HG02870 (cell line): ENCODE measurements at regions not wholly inside any gene's neighbourhood (a gene's known extent, or its start where the extent isn't known, plus 50 kb on each side); places are given as distances from the start of the nearest gene placed in this dataset.
"Not testable (repeated sequence)": the region's sequence is repeated elsewhere in the genome, so short reads cannot be mapped to it uniquely, and the experiment has no call there.

ENCODE experiments used
- ATAC-seq: cut with Tn5 transposase; IDR thresholded peaks from one replicate; pipeline ENCODE4 v1.9.1; 2021; ENCODE audit warnings: mild to moderate bottlenecking, moderate library complexity; ENCODE audit not compliant: unreplicated experiment

DNA sequence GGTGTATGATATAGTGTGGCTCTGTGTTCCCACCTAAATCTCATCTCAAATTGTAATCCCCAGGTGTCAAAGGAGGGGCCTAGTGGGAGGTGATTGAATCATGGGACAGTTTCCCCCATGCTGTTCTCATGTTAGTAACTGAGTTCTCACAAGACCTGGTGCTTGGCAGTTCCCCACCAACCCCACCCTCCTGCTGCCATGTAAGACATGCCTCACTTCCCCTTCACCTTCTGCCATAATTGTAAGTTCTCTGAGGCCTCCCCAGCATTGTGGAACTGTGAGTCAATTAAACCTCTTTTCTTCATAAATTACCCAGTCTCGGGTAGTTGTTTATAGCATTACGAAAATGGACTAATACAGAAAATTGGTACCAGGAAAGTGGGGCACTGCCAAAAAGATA lies 1705.3 kb downstream of the NCAM2 start:
- no peak for ATAC-seq

DNA sequence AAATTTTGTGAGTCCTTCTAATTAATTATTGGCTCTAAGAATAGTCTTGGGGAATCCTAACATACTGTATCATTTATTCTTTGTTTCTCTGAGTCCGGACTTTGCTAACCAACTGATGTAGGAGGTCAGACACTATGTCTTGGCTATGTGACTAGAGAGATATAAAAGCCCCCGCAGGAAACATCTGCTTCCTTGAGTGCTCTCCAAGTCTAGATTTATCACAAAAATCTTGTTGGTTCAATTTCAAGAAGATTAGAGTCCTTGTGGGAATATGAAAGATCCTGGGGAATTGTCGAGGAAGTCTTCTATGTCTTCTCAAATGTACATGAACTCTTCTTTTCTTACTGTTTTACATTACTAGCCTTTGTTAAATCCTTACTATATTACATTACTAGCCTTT lies 1712.5 kb downstream of the NCAM2 start:
- no peak for ATAC-seq

GRCh38 chr21:22711636-22712035 lies 1713.4 kb downstream of the NCAM2 start:
- ATAC-seq = no peak

DNA sequence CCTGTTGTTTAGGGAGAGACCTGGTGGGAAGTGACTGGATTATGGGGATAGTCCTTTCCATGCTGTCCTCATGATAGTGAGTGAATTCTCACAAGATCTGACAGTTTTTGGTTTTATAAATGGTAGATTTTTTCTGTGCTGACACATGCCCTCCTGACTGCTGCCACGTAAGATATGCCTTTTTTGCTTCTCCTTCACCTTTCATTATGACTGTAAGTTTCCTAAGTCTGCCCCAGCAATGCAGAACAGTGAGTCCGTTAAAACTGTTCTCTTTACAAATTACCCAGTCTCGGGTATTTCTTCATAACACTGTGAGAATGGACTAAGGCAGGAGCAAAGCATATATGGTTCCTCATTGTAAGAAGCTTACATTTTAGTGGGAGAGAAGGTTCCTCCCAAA lies 1727.2 kb downstream of the NCAM2 start:
- ATAC-seq = peak; percentile 71

DNA sequence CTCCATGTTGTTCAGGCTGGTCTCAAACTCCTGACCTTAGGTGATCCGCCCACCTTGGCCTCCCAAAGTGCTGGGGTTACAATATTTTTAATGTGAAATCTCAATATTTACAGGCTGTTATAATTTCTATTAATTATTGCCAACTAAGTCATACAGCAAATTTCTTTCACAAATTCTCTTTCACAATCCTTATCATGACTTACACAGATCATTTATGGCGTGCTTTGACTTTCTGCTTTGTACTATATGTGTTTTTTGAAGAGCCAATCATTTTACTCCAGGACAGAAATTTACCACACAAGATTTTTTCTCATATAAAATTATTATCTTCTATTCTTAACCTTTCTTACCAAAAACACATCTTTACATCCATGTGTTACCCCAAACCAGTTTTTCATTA lies 1729.9 kb downstream of the NCAM2 start:
- ATAC-seq = no peak

DNA sequence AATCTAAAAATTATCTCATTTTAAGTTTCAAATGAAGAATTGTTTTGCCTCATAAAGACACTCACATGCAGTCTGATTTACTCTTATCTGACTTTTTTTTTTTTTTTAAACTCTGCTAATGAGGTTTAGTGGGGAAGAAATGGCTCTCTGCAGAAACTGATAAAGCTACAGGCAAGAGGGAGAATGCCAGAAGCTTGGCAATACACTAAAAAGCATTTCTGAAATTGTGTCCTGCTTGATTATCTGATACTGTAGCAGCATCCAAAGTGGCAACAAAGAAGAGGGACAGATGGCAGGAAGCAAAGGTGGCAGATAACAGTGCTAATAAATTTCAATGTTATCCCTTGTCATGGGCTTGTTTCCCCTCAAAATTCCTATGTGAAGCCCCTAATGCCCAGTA lies 1744.9 kb downstream of the NCAM2 start:
- no peak for ATAC-seq

- ATAC-seq = no peak
These were observed 1756.5 kb downstream of the NCAM2 start for GRCh38 chr21:22754746-22755145.

DNA sequence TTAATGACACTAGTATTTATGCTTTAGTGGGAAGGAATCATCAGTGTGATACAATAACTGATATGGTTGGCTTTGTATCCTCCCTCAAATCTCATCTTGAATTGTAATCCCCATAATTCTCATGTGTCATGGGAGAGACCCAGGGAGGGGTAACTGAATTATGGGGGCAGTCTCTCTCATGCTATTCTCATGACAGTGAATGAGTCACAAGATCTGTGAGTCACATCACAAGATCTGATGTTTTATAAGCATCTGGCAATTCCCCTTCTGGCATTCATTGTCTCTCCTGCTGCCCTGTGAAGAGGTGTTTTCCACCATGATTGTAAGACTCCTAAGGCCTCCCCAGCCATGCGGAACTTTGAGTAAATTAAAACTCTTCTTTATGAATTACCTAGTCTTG lies 1760.3 kb downstream of the NCAM2 start:
- no peak for ATAC-seq

GRCh38 chr21:22762463-22762862 lies 1764.3 kb downstream of the NCAM2 start:
- ATAC-seq = no peak

DNA sequence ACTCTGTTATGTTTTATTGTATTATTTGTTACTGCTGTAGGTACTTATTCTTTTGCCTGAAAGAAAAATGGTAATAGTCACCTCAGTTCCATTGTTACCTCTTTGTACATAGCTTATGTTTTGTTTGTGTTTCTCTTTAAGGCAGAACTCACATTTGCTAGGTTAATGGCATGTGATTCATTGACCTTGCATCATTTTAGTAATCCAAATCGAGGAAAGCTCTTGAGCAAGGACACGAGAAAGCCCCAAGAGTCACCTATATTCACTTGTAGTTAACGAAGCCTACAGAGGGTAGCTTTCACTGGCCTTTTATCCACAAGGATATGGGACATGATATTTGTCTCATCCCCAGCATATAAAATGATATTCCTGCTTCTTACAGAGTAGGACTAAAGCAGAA lies 1765.2 kb downstream of the NCAM2 start:
- no peak for ATAC-seq

DNA sequence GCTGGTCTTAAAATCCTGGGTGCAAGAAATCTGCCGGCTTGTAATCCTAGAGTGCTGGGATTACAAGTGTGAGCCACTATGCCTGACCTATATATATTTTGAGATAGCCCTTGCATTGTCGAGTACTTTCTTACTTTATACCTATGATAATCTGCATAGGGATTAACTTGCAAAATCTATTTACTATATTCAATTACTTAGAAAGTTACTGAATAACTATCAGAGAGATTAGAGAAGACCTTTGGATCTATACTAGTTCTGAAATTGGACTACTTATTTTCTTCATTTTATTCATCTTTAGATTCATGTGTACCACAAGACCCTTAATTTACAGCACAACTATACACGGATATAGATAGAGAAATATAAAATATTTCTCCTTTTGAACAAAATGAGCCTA lies 1766.0 kb downstream of the NCAM2 start:
- ATAC-seq = no peak

GRCh38 chr21:22791376-22791775 lies 1793.2 kb downstream of the NCAM2 start:
- ATAC-seq = no peak

GRCh38 chr21:22791986-22792560 lies 1793.9 kb downstream of the NCAM2 start:
- no peak for ATAC-seq

GRCh38 chr21:22795091-22795490 lies 1796.9 kb downstream of the NCAM2 start:
- ATAC-seq = no peak

- no peak for ATAC-seq
These were observed 1797.4 kb downstream of the NCAM2 start for GRCh38 chr21:22795644-22796043.

- ATAC-seq = no peak
These were observed 1797.9 kb downstream of the NCAM2 start for GRCh38 chr21:22796147-22796546.

DNA sequence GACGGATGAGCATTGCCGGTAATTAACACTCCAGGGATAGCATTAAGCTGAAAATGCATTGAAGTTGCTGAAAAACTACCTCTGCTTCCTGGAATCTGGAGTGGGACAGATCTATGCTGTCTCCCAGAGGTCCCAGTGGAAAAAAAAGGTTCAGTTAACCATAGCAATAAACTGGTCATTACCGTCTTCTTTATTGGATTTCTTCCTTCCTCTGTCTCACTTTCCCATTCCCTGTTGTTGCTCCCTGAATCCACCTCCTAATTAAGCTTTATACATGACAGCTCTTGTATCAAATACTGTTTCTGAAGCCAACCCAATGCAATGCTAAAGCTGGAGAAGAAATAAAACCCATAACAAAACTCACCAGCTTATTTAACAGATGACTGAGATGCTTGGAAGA lies 1805.9 kb downstream of the NCAM2 start:
- ATAC-seq = no peak

DNA sequence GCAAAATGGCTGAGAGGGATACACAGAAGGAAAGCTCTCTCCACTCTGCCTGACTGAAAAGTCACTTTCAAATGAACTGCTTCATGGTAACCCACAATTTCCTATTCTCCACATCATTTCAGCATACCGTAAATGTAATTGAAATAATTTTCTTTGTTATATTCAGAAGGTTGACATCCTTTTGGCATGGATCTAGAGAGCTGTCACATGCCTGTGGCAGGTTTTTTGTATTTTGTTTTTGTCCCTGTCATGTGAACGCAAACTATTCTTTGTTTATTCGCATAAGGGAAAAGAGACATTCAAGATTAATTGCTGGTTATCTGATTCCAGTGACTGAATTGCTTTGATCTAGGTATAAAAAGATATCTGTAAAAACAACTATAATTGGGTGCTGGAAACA lies 1808.1 kb downstream of the NCAM2 start:
- no peak for ATAC-seq

- no peak for ATAC-seq
These were observed 1815.0 kb downstream of the NCAM2 start for GRCh38 chr21:22813201-22813600.

DNA sequence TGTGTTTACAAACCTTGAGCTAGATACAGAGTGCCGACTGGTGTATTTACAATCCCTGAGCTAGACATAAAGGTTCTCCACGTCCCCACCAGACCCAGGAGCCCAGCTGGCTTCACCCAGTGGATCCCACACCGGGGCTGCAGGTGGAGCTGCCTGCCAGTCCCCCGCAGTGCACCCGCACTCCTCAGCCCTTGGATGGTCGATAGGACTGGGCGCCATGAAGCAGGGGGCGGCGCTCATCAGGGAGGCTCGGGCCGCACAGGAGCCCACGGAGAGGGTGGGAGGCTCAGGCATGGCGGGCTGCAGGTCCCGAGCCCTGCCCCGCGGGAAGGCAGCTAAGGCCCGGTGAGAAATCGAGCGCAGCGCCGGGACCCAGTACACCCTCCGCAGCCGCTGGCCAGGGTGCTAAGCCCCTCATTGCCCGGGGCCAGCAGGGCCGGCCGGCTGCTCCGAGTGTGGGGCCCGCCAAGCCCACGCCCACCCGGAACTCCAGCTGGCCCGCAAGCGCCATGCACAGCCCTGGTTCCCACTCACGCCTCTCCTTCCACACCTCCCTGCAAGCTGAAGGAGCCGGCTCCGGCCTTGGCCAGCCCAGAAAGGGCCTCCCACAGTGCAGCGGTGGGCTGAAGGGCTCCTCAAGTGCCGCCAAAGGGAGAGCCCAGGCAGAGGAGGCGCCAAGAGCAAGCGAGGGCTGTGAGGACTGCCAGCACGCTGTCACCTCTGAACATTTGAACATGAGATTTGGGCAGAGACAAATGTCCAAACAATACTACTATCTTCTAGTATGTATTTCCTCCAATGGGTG lies 1820.7 kb downstream of the NCAM2 start:
- not testable (repeated sequence) for ATAC-seq

- no peak for ATAC-seq
These were observed 1829.2 kb downstream of the NCAM2 start for GRCh38 chr21:22827422-22827821.

DNA sequence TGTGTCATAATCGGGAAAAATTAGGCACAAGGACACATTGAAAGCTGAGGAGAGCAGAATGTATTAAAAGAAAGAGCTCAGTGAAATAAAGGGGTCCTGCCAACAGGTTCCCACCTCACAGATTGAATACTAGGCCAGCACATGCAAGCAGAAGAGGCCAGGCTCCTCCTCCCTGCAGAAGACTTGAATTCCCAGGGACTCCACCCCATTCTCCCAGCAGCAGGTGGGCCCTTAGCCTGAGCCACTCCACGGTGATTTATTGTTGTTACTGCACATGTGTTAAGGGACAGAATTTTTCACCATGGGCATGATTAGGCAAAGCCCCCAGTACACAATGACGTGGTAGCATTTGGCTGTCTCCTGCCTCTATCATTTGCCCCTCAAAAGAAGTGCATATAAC lies 1844.7 kb downstream of the NCAM2 start:
- ATAC-seq = no peak

DNA sequence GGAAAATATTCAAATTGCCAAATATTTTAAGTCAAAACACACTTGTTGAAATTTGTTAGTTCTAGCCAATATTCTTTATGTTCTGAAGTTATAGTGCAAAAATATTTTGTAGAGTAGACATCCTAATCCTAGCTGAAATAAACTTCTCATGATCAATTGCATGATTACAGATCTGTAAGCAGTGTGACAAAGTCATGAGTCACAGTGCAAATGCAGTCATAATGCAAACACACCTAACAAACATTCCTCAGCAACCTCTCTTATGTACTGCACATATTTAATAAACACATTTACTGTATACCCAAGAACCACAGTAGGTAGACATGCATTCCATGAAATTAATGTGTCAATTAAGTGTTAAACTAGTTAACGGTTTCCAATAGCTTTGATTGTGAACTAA lies 1857.4 kb downstream of the NCAM2 start:
- ATAC-seq = no peak
